Activated naive CD8-positive, alpha-beta T cell treated with anti-CD3 and anti-CD28 coated beads, Interleukin-2, amount 10 ng/mL, durations not matched to agents 7 days and 5 days (primary cell): ENCODE measurements at regions not wholly inside any gene's neighbourhood (a gene's known extent, or its start where the extent isn't known, plus 50 kb on each side); places are given as distances from the start of the nearest gene placed in this dataset.

Experiments used
- ATAC-seq: fragments of 150-1000 bp; cut with Tn5 transposase; one replicate; pipeline ENCODE4 v1.10.0; 2021; ENCODE audit warnings: low read depth, moderate library complexity
- POLR2A ChIA-PET: fragments of 350-600 bp; sonication (Branson Sonifier 250); formaldehyde crosslinking; loops from one replicate; lab custom pipeline; 2021; ENCODE audit warnings: antibody characterized with exemption; lab: Charles Lee
- DNase-seq: peaks from one replicate; pipeline ENCODE4 v3.0.0; 2021
- H3K27ac Mint-ChIP-seq: one replicate; pipeline ENCODE4 v1.8.0; 2022; ENCODE audit warnings: mild to moderate bottlenecking, mixed read lengths
- H3K27me3 Mint-ChIP-seq: one replicate; pipeline ENCODE4 v1.8.0; 2022; ENCODE audit warnings: mild to moderate bottlenecking, moderate library complexity, mixed read lengths
- H3K36me3 Mint-ChIP-seq: one replicate; pipeline ENCODE4 v1.8.0; 2021; ENCODE audit warnings: mild to moderate bottlenecking, mixed read lengths
- H3K4me1 Mint-ChIP-seq: one replicate; pipeline ENCODE4 v1.8.0; 2021; ENCODE audit warnings: mixed read lengths
- H3K4me3 Mint-ChIP-seq: one replicate; pipeline ENCODE4 v1.8.0; 2022; ENCODE audit warnings: mild to moderate bottlenecking, moderate library complexity, mixed read lengths
- H3K9me3 Mint-ChIP-seq: one replicate; pipeline ENCODE4 v1.8.0; 2021; ENCODE audit warnings: mixed read lengths

DNA sequence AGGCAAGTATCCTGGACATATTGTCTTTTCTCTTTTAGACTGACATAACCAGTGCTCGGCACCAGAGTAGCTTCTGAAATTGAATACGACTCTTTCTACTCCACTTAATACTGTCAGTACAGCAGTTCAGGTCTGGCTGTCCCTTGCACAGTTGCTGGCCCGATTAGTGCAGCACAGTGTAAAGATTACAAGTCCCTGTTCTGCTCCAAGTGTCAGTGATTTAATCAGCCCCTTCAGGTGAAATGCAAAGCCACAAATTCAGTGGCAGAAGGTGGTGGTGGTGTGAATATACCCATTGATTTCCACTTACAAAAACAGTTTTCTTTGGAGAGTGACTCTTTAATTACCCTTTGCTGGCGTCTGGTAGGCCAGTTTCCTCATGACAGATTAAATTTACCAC lies 545.4 kb downstream of the ADGRL2 start:
- H3K4me3 Mint-ChIP-seq = no peak overlapping the region
- peaks cover 8% of the 10 kb centered on the region for H3K9me3 Mint-ChIP-seq
- H3K27me3 Mint-ChIP-seq = no peaks in the 10 kb centered on the region
- H3K36me3 Mint-ChIP-seq = peaks cover 2% of the 10 kb centered on the region
- no peak for DNase-seq
- H3K27ac Mint-ChIP-seq = no peak overlapping the region
- no peak for ATAC-seq
- no peaks in the 10 kb centered on the region for H3K4me1 Mint-ChIP-seq
- POLR2A ChIA-PET = no interaction called here

DNA sequence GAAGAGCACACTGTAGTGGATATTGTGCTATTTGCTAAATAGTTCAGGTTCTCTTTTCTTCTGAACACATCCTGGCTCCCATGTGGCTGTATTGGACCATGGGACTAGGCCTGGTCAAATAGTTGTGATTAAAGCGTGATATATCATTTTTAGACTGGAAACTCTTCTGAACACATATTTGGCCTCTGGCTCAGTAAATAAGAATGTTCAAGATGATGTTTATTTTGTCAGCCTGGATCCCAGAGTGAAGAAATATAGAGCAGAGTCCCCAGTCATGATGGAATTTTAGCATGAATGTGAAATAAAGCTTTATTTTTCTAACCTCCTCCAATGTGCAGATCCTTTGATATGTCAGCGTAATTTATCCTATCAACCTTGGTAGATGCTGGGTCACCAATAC lies 542.6 kb downstream of the ADGRL2 start:
- Mint-ChIP-seq H3K4me1 (no peaks in the 10 kb centered on the region), H3K9me3 (peaks cover 3% of the 10 kb centered on the region), H3K4me3 (no peak overlapping the region), H3K27ac (no peak overlapping the region), H3K36me3 (no peaks in the 10 kb centered on the region), H3K27me3 (no peaks in the 10 kb centered on the region)
- POLR2A ChIA-PET = no interaction called here
- ATAC-seq (no peak), DNase-seq (no peak)

DNA sequence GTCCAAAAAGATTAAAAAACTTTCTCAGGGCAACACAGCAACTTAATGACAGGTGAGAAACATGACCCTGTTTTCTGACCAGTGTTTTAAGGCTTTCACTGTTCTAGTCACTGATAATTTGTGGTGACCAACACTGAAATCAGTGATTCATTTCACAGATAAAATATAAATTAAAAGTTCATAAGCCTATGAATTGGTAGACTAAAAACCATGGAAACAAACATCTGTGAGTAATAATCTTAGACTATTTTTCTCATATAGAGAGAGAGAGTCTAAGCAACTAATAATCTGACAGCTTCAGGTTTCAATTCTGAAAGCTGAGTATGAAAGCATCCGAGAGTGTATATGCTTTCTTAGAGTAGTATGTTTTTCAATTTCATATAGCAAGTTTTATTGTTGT lies 536.9 kb downstream of the ADGRL2 start:
- POLR2A ChIA-PET = no interaction called here
- DNase-seq (no peak), ATAC-seq (no peak)
- Mint-ChIP-seq H3K4me1 (no peaks in the 10 kb centered on the region), H3K36me3 (no peaks in the 10 kb centered on the region), H3K9me3 (peaks cover 5% of the 10 kb centered on the region), H3K27me3 (no peaks in the 10 kb centered on the region), H3K4me3 (no peak overlapping the region), H3K27ac (no peak overlapping the region)

DNA sequence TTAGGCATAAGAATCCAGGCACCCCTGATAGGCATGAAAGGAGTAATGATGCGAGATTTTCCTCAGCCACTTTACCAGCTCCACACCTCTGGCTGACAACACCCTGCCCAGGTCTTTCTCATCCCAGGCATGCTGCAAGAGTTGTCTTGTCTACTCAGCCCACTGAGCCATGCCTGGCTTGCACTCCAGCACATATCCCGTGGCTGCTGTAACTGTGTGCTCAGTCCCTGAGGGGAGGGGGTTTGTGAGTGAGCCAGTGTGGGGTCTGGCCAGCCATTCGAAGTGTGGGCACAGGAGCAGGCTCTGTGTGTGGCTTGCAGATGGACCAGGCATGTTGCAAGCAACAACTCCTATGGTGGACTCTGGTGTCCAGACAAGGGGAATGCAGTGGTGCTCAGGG lies 529.6 kb downstream of the ADGRL2 start:
- Mint-ChIP-seq H3K27ac (no peak overlapping the region), H3K36me3 (no peaks in the 10 kb centered on the region), H3K9me3 (peaks cover 4% of the 10 kb centered on the region), H3K4me3 (no peak overlapping the region), H3K27me3 (no peaks in the 10 kb centered on the region), H3K4me1 (no peaks in the 10 kb centered on the region)
- POLR2A ChIA-PET = no interaction called here
- DNase-seq (no peak), ATAC-seq (no peak)

DNA sequence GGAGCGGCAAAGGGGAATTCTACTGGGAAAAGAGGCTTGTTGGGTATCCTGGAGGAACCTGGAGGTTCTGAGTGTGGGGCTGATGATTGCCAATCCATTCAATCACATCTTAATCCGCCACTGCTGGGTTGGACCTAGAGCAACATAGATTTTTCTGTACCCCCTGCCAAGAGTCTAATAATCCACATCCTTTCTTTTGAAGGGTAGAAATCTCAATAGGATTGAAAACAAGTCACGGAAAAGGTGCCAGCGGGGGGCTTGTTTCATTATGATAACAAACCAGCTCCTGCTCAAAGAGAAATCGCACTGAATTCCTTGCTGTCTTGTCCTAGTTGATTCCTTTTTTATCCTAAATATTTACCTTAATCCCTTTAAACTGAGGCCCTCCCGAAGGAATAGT lies 528.5 kb downstream of the ADGRL2 start:
- no peak overlapping the region for H3K4me3 Mint-ChIP-seq
- POLR2A ChIA-PET = no interaction called here
- no peaks in the 10 kb centered on the region for H3K4me1 Mint-ChIP-seq
- no peaks in the 10 kb centered on the region for H3K27me3 Mint-ChIP-seq
- H3K36me3 Mint-ChIP-seq = no peaks in the 10 kb centered on the region
- H3K9me3 Mint-ChIP-seq = peaks cover 4% of the 10 kb centered on the region
- no peak overlapping the region for H3K27ac Mint-ChIP-seq
- DNase-seq (no peak), ATAC-seq (no peak)

DNA sequence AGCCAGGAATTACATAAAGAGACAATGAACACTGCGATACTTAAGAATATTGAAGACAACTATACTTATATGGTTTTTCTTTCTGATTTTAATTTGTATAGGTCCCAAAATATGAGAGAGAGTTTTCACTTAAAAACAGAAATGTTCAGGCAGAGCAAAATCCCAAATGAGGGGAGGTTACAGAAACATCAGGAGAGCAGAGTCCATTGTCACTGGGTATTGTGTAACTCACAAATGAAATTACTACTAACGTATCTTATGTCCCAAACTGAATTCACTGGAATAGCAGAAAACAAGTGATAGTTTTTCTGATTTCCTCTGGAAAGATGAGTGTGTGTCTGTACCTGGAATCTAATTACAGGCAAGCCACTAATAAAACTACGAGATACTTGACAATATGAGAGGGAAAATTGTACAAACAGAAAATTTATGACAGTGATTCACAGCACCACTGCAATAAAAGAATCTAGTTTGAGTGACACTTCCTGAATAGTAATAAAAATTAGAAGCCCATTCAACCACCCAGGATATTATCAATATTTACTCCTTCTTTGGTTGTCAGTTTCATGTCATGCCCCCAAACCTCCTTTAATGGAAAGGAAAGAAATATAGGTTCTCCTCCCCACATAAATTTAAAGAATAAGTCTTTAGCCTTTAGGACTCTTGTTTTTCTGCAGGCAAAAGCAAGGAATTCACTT lies 522.6 kb downstream of the ADGRL2 start:
- H3K27me3 Mint-ChIP-seq = no peaks in the 10 kb centered on the region
- no peak overlapping the region for H3K4me3 Mint-ChIP-seq
- no peaks in the 10 kb centered on the region for H3K36me3 Mint-ChIP-seq
- no peak for ATAC-seq
- POLR2A ChIA-PET = no interaction called here
- no peaks in the 10 kb centered on the region for H3K9me3 Mint-ChIP-seq
- H3K4me1 Mint-ChIP-seq = no peaks in the 10 kb centered on the region
- H3K27ac Mint-ChIP-seq = no peak overlapping the region
- DNase-seq = no peak

DNA sequence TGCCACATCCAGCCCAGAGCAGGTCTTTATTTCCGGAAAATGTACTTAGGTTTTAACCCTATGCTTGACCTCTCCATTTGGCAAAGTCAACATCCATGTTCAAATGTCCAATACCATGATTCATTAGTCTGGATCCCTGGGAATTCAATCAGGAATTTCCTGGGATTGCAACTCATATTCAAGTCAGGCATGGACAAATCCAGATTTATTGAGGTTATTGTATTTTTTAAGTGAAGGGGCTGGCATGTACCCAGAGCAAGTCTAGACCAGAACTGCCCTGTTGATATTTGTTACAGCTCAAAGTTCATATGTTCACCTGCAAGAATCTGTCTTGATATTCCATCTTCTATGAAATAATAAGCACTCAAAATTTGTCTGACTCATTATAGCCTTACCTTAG lies 521.1 kb downstream of the ADGRL2 start:
- POLR2A ChIA-PET = no interaction called here
- Mint-ChIP-seq H3K27me3 (no peaks in the 10 kb centered on the region), H3K4me3 (no peak overlapping the region), H3K4me1 (no peaks in the 10 kb centered on the region), H3K27ac (no peak overlapping the region), H3K9me3 (no peaks in the 10 kb centered on the region), H3K36me3 (no peaks in the 10 kb centered on the region)
- no peak for DNase-seq
- ATAC-seq = no peak

DNA sequence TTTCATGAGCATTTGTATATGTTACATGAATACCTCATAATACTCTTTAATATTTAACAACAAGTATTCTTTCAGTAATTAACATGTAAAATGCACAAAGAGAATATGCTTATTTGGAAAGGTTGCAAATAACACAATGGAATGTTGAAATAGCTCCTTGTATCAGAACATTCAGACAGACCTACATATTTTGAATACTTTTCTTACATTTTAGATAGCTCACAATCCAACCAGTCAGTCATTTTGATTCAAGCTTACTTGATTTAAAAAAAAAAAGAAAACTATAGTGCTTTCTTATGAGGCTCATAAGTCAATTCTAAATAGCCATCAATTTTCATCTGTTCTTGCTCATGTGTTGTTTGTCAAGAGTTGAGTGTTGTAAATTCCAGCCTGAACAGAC lies 518.8 kb downstream of the ADGRL2 start:
- ATAC-seq (no peak), DNase-seq (no peak)
- Mint-ChIP-seq H3K36me3 (no peaks in the 10 kb centered on the region), H3K4me3 (no peak overlapping the region), H3K27ac (no peak overlapping the region), H3K9me3 (no peaks in the 10 kb centered on the region), H3K4me1 (no peaks in the 10 kb centered on the region), H3K27me3 (no peaks in the 10 kb centered on the region)
- POLR2A ChIA-PET = no interaction called here

DNA sequence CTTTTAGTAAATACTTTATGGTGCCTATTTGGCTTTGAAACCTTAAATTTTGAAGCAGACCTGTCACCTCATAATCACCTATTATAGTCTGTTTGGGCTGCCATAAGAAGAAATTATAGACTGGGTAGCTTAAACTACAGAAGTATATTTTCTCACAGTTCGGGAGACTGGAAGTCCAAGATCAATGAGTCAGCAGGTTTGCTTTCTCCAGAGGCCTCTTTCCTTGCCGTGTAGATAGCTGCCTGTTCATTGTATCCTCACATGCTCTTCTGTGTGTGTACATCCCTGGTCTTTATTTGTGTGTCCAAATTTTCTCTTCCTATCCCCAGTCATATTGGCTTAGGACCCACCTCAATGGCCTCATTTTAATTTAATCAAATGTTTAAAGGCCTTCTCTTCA lies 518.2 kb downstream of the ADGRL2 start:
- Mint-ChIP-seq H3K36me3 (no peaks in the 10 kb centered on the region), H3K9me3 (peaks cover 2% of the 10 kb centered on the region), H3K27me3 (no peaks in the 10 kb centered on the region), H3K4me3 (no peak overlapping the region), H3K27ac (no peak overlapping the region), H3K4me1 (no peaks in the 10 kb centered on the region)
- ATAC-seq (no peak), DNase-seq (no peak)
- POLR2A ChIA-PET = no interaction called here

DNA sequence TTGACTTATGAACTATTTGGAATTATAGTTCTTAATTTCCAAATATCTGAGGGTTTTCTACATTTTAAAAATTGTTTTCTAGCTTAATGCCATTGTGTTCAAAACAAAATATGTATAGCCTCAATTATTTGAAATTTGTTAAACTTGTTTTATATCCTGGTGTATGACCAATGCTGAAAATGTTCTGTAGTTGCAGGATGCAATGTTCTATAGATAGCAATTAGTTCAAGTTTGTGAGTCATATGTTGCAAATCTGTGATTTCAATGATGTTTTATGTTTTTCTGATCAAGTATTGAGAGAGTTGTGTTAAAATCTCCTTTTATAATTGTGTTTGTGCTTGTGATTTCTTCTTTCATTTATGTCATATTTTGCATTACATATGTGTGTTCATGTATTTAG lies 517.5 kb downstream of the ADGRL2 start:
- Mint-ChIP-seq H3K27me3 (no peaks in the 10 kb centered on the region), H3K4me1 (no peaks in the 10 kb centered on the region), H3K9me3 (peaks cover 2% of the 10 kb centered on the region), H3K4me3 (no peak overlapping the region), H3K36me3 (no peaks in the 10 kb centered on the region), H3K27ac (no peak overlapping the region)
- ATAC-seq = no peak
- DNase-seq = no peak
- POLR2A ChIA-PET = no interaction called here

DNA sequence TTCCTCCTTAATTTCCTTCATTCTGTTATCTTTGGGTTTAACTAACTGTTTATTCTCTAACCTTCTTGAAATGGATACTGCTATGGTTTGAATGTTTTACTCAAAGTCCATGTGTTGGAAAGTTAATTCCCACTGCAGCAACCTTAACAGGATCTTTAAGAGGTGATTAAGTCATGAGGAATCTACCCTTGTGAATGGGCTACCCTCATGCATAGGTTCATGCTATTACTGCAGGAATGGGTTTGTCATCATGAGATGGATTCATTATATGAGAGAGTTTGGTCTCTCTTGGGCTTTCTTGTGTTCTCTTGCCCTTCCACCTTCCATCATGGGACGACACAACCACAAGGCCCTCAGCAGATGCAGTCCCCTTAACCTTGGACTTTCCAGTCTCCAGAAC lies 516.9 kb downstream of the ADGRL2 start:
- H3K36me3 Mint-ChIP-seq = no peaks in the 10 kb centered on the region
- POLR2A ChIA-PET = no interaction called here
- DNase-seq (no peak), ATAC-seq (no peak)
- no peaks in the 10 kb centered on the region for H3K27me3 Mint-ChIP-seq
- no peak overlapping the region for H3K27ac Mint-ChIP-seq
- H3K4me3 Mint-ChIP-seq = no peak overlapping the region
- H3K4me1 Mint-ChIP-seq = no peaks in the 10 kb centered on the region
- H3K9me3 Mint-ChIP-seq = peaks cover 2% of the 10 kb centered on the region

DNA sequence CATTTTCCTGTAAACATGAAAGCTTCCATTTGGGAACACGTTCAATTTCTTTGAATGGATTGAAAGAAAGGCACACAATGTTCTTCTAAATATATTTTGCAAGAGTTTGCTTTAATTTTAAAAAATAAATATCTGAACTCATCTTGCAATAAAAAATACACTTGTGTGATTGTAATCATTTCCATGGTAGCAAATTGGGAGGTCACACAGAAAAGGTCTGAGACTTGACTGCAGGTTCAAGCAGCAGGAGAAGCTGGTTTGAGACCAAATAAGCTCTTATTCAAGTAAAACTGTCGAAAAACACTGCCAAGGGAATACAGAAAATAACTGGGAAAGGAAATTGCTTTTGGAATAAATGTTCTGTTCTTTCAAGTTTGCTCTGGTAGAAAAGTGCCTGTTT lies 498.9 kb downstream of the ADGRL2 start:
- ATAC-seq (no peak), DNase-seq (no peak)
- no peaks in the 10 kb centered on the region for H3K4me1 Mint-ChIP-seq
- H3K36me3 Mint-ChIP-seq = no peaks in the 10 kb centered on the region
- H3K27me3 Mint-ChIP-seq = no peaks in the 10 kb centered on the region
- peaks cover under 1% of the 10 kb centered on the region for H3K9me3 Mint-ChIP-seq
- no peak overlapping the region for H3K4me3 Mint-ChIP-seq
- H3K27ac Mint-ChIP-seq = no peak overlapping the region
- POLR2A ChIA-PET = no interaction called here

DNA sequence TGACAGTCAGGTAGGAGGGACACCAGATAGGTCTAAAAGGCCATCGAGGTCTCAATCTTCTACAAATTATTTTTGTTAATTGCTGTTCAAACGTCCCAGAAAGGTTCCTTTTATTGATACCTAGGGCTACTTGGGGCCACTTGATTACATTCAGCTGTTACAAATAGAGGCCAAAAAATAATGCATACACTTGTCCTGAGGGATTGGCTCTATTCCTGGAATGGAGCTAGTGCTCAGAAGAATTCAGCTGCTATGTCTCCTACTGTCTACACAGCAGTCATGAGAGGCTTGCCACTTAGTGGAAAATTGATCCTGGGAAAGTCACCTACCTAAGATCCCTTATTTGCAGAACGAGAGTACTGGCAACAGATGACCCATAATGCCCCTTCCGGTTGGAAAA lies 498.3 kb downstream of the ADGRL2 start:
- ATAC-seq = no peak
- H3K9me3 Mint-ChIP-seq = peaks cover 2% of the 10 kb centered on the region
- POLR2A ChIA-PET = no interaction called here
- no peak for DNase-seq
- H3K27me3 Mint-ChIP-seq = no peaks in the 10 kb centered on the region
- no peaks in the 10 kb centered on the region for H3K4me1 Mint-ChIP-seq
- no peak overlapping the region for H3K27ac Mint-ChIP-seq
- H3K4me3 Mint-ChIP-seq = no peak overlapping the region
- H3K36me3 Mint-ChIP-seq = no peaks in the 10 kb centered on the region

DNA sequence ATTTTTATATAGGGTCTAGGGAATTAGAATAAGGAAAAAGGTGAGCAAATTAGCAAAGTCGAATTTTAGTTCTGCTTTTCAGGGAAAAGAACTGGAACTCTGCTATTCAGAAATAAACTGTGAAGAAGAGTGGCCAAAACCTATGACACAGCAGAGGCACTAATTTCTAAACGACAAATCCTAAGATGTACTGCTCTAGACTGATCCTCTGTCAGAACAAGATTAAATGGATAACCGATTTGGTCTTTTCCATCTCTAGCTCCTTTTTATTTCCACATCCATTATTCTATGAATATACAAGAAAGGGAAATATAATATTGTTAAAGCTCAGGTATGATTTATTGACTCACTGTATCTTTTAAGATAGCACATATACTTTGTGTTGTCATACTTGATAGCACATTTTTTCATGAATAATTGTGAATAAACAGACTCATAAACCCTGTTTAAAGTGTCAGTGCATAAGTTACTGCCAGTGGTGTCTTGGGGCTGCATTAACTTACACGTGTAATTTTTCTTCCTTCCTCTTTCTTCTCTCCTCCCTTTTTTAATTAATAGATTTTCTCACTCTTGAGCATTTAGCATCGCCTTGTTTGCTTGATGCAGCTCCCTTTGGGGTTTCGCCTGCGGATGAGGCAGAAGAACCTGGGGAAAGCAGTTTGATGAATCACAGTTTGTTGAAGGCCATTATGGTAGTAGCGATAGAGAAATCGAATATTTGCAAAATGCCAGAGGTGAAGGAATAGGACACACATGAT lies 496.6 kb downstream of the ADGRL2 start:
- POLR2A ChIA-PET = no interaction called here
- Mint-ChIP-seq H3K27me3 (no peaks in the 10 kb centered on the region), H3K36me3 (no peaks in the 10 kb centered on the region), H3K9me3 (peaks cover 2% of the 10 kb centered on the region), H3K4me1 (no peaks in the 10 kb centered on the region), H3K27ac (no peak overlapping the region), H3K4me3 (no peak overlapping the region)
- no peak for ATAC-seq
- DNase-seq = no peak
